Parathyroid adenoma (tissue), 2 donors: ENCODE measurements at regions not wholly inside any gene's neighbourhood (a gene's known extent, or its start where the extent isn't known, plus 50 kb on each side); places are given as distances from the start of the nearest gene placed in this dataset.

Experiments
- H2AFZ ChIP-seq: fragments of 300-600 bp; sonication (generic); one replicate; pipeline ENCODE4 v1.7.0; 2017; ENCODE audit warnings: antibody characterized with exemption, mild to moderate bottlenecking
- H3K27ac ChIP-seq: fragments of 300-600 bp; sonication (generic); one replicate; pipeline ENCODE4 v1.7.0; 2017
- H3K27me3 ChIP-seq: fragments of 300-600 bp; sonication (generic); one replicate; pipeline ENCODE4 v1.7.0; 2017; ENCODE audit warnings: low read length; ENCODE audit not compliant: control insufficient read depth, insufficient read depth
- H3K36me3 ChIP-seq: fragments of 300-600 bp; sonication (generic); one replicate; pipeline ENCODE4 v1.7.0; 2017; ENCODE audit warnings: low read length; ENCODE audit not compliant: control insufficient read depth, insufficient read depth
- H3K4me1 ChIP-seq: fragments of 300-600 bp; sonication (generic); one replicate; pipeline ENCODE4 v1.7.0; 2017; ENCODE audit warnings: control low read depth
- H3K4me2 ChIP-seq: fragments of 300-600 bp; sonication (generic); one replicate; pipeline ENCODE4 v1.7.0; 2017; ENCODE audit warnings: low read length
- H3K4me3 ChIP-seq: fragments of 300-600 bp; sonication (generic); one replicate; pipeline ENCODE4 v1.7.0; 2017; ENCODE audit warnings: low read depth, low read length
- H3K79me2 ChIP-seq: fragments of 300-600 bp; sonication (generic); one replicate; pipeline ENCODE4 v1.7.0; 2017; ENCODE audit warnings: control low read depth
- H3K9ac ChIP-seq: fragments of 300-600 bp; sonication (generic); one replicate; pipeline ENCODE4 v1.7.0; 2017; ENCODE audit warnings: mild to moderate bottlenecking
- H3K9me3 ChIP-seq: fragments of 300-600 bp; sonication (generic); one replicate; pipeline ENCODE4 v1.7.0; 2017; ENCODE audit warnings: low read length; ENCODE audit not compliant: control insufficient read depth
- TF ChIP-seq, protein P1 (sequence below): fragments of 300-600 bp; sonication (generic); IDR thresholded peaks from one replicate; pipeline ENCODE4 v1.7.0; 2017; ENCODE audit warnings: antibody characterized with exemption, mild to moderate bottlenecking
- donor health status: primary hyperparathyroidism.

DNA sequence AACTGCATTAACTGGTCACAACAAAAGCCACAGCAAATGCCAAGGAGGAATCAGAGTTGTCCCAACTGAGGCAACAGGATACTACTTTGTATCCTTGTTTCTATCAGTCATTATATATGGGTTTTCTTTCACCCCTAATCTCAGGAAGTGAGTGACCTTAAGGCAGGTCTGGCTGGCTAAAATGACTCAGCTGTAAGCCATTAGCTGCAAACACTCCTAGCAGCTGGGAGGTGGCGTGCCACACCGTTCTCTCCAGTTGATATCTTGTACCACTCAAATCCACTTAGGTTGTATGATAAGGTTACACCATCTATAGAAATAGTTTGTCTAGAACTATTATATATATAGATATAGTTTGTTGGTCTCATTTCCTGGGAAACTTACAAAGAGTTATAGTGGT is 171.1 kb upstream of the MC4R start:
- no peak overlapping the region for H3K9ac ChIP-seq
- no peaks in the 10 kb centered on the region for H3K27me3 ChIP-seq
- no peaks in the 10 kb centered on the region for H3K36me3 ChIP-seq
- H3K79me2 ChIP-seq = no peaks in the 10 kb centered on the region
- no peak overlapping the region for H3K27ac ChIP-seq
- no peak overlapping the region for H3K4me2 ChIP-seq
- H3K4me3 ChIP-seq = no peak overlapping the region
- no peaks in the 10 kb centered on the region for H3K4me1 ChIP-seq
- H2AFZ ChIP-seq = no peak overlapping the region
- TF ChIP-seq, protein P1, sequence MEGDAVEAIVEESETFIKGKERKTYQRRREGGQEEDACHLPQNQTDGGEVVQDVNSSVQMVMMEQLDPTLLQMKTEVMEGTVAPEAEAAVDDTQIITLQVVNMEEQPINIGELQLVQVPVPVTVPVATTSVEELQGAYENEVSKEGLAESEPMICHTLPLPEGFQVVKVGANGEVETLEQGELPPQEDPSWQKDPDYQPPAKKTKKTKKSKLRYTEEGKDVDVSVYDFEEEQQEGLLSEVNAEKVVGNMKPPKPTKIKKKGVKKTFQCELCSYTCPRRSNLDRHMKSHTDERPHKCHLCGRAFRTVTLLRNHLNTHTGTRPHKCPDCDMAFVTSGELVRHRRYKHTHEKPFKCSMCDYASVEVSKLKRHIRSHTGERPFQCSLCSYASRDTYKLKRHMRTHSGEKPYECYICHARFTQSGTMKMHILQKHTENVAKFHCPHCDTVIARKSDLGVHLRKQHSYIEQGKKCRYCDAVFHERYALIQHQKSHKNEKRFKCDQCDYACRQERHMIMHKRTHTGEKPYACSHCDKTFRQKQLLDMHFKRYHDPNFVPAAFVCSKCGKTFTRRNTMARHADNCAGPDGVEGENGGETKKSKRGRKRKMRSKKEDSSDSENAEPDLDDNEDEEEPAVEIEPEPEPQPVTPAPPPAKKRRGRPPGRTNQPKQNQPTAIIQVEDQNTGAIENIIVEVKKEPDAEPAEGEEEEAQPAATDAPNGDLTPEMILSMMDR = no peak
- H3K9me3 ChIP-seq = no peaks in the 10 kb centered on the region

DNA sequence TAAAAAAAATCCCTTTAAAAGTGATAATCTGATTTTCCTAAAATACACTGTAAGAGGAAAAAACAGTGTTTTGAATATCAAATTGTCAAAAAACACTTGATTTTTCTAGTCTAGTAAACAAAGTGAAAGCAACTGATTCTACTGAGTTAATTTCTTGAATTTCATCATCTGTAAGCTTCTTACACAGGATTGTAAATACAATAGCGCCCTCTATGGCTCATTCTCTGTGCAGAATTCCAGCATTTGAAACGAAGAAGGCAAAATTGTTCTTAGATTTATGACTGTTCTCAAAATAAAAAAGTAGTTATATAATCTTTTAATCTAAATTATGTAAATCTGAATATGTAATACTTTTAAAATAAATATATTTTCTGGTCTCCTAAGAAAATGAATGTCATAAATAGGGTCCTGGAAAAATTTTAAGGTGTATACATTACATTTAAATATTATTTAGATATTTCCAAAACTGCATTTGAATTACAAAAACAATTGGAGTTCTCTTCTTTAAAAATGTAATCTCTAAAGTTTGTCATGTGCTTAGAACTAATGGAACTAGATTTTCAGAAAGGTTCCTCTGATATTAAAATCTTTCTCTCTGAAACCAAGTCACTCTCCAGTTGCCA is 176.9 kb upstream of the MC4R start:
- Histone ChIP-seq H3K27me3 (no peaks in the 10 kb centered on the region), H3K4me2 (peak overlapping the region; percentile 56), H3K9me3 (no peaks in the 10 kb centered on the region), H3K4me3 (no peak overlapping the region), H3K79me2 (no peaks in the 10 kb centered on the region), H3K4me1 (no peaks in the 10 kb centered on the region), H2AFZ (no peak overlapping the region), H3K27ac (no peak overlapping the region), H3K36me3 (no peaks in the 10 kb centered on the region), H3K9ac (no peak overlapping the region)
- TF ChIP-seq, protein P1 = peak; percentile 32

DNA sequence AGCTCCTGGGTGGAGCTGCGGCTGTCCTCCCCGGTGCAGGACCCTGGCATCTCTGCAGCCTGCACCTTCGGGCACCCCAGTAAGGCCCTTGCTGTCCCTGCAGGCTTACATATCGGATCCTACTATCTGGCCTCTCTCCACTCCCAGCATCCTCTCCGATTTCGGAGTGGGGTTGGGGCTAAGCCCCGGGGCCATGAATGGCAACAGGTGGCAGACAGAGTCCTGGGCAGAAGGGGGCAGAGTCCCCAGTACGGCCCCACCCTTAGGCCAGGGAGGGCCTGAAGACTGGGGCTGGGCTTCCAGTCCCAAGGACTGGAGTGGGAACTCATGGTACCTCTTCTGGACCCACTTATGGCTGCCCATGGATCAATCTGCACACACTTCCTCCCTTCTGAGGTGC is 180.4 kb upstream of the MC4R start:
- Histone ChIP-seq H3K27me3 (no peaks in the 10 kb centered on the region), H3K27ac (no peak overlapping the region), H3K9ac (no peak overlapping the region), H3K36me3 (no peaks in the 10 kb centered on the region), H3K4me1 (no peaks in the 10 kb centered on the region), H3K4me2 (no peak overlapping the region), H3K4me3 (no peak overlapping the region), H2AFZ (no peak overlapping the region), H3K9me3 (no peaks in the 10 kb centered on the region), H3K79me2 (no peaks in the 10 kb centered on the region)
- TF ChIP-seq, protein P1 = no peak

DNA sequence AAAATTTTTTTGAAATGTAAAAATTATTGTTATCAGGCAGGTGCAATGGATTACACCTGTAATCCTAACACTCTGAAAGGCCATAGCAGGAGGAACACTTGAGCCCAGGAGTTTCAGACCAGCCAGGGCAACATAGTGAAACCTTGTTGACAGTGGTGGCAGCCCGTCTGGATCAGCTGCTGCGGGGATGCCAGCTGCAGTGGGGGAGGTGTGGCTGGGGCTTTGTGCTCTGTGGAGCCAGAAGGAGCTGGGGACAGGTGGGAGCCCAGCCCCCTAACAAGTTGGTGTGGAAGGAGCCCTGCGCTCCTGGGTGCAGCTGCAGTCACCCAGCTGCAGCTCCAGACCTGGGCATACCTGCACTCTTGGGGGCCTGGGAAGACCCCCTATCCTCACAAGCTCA is 182.4 kb upstream of the MC4R start:
- Histone ChIP-seq H3K79me2 (no peaks in the 10 kb centered on the region), H3K36me3 (no peaks in the 10 kb centered on the region), H3K4me2 (no peak overlapping the region), H3K27ac (no peak overlapping the region), H3K9ac (no peak overlapping the region), H3K27me3 (no peaks in the 10 kb centered on the region), H3K4me1 (no peaks in the 10 kb centered on the region), H3K9me3 (no peaks in the 10 kb centered on the region), H2AFZ (no peak overlapping the region), H3K4me3 (no peak overlapping the region)
- TF ChIP-seq, protein P1 = no peak

DNA sequence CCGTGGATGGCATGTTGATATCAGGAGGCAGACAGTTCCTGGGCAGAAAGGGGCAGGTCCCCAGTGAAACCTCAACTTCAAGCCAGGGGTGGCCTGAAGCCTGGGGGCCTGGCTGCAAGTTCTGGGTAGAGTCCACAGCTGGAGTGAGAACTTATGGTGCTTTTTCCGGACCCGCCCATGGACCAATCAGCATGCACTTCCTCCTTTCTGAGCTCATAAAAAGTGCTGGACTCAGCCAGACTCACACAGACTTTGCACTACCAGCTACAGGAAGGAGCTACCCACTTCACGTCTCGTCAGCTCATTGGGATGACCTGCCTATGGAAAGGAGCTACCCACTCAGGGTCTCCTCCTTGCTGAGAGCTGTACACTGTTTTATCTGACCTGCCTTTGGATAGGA is 183.1 kb upstream of the MC4R start:
- no peak overlapping the region for H3K4me2 ChIP-seq
- no peaks in the 10 kb centered on the region for H3K27me3 ChIP-seq
- no peak overlapping the region for H2AFZ ChIP-seq
- no peak overlapping the region for H3K27ac ChIP-seq
- no peaks in the 10 kb centered on the region for H3K4me1 ChIP-seq
- H3K9ac ChIP-seq = no peak overlapping the region
- no peaks in the 10 kb centered on the region for H3K9me3 ChIP-seq
- H3K36me3 ChIP-seq = no peaks in the 10 kb centered on the region
- H3K4me3 ChIP-seq = no peak overlapping the region
- no peaks in the 10 kb centered on the region for H3K79me2 ChIP-seq
- TF ChIP-seq, protein P1 = no peak
